Cardiac muscle cell (in vitro differentiated cells and primary cell): ENCODE measurements at regions not wholly inside any gene's neighbourhood (a gene's known extent, or its start where the extent isn't known, plus 50 kb on each side); places are given as distances from the start of the nearest gene placed in this dataset.

Experiments
- DNase-seq, 2 donors: peaks; one replicate each; pipeline versions ENCODE4 v3.0.0 to v3.0.0-alpha.2; 2010 to 2017; ENCODE audit warnings: low read depth in 1 of 2, low spot score in 1 of 2
- H3K27ac ChIP-seq: fragments of 200-600 bp; sonication (generic); 2 replicates; pipeline ENCODE4 v1.5.1; 2016
- H3K27me3 ChIP-seq: fragments of 200-600 bp; sonication (generic); 2 replicates; pipeline ENCODE4 v1.6.0; 2016; ENCODE audit warnings: control low read depth
- H3K36me3 ChIP-seq: fragments of 200-600 bp; sonication (generic); 2 replicates; pipeline ENCODE4 v1.5.1; 2016; ENCODE audit warnings: control low read depth
- H3K4me1 ChIP-seq: fragments of 200-600 bp; sonication (generic); 2 replicates; pipeline ENCODE4 v1.8.1; 2017; ENCODE audit warnings: low read depth, mild to moderate bottlenecking, mixed run types
- H3K4me3 ChIP-seq: fragments of 200-600 bp; sonication (generic); 2 replicates; pipeline ENCODE4 v1.5.1; 2016; ENCODE audit warnings: mild to moderate bottlenecking
- H3K9me3 ChIP-seq: fragments of 200-600 bp; sonication (generic); 2 replicates; pipeline ENCODE4 v1.5.1; 2017; ENCODE audit warnings: low read depth, mild to moderate bottlenecking, control low read depth
- TF ChIP-seq, protein P1 (sequence below): IDR thresholded peaks from 2 replicates; pipeline ENCODE4 v1.5.1; 2012; ENCODE audit warnings: low read depth, mild to moderate bottlenecking, low read length

DNA sequence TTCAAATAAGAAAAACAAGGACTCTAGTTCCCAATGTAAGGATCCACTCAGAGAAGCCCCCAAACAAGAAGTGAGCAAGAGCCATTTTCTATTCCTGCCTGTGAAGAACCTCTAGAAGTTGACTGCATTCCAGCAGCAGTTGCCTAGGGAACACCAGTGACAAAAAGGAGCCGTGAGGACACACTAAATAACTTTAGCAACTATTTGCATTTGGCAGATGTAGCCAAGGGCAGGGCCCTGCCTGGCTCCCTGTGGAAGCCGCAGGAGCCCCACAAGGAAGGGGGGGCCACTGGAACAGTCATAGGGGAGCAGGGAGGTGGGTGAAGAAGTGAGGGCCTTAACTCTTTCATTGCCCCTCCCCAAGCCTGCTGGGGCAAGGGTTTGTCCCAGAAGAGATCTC lies 470.2 kb upstream of the PROK2 start:
- no peaks in the 10 kb centered on the region for H3K27me3 ChIP-seq
- H3K9me3 ChIP-seq: no peaks in the 10 kb centered on the region
- no peaks in the 10 kb centered on the region for H3K36me3 ChIP-seq
- TF ChIP-seq, protein P1, sequence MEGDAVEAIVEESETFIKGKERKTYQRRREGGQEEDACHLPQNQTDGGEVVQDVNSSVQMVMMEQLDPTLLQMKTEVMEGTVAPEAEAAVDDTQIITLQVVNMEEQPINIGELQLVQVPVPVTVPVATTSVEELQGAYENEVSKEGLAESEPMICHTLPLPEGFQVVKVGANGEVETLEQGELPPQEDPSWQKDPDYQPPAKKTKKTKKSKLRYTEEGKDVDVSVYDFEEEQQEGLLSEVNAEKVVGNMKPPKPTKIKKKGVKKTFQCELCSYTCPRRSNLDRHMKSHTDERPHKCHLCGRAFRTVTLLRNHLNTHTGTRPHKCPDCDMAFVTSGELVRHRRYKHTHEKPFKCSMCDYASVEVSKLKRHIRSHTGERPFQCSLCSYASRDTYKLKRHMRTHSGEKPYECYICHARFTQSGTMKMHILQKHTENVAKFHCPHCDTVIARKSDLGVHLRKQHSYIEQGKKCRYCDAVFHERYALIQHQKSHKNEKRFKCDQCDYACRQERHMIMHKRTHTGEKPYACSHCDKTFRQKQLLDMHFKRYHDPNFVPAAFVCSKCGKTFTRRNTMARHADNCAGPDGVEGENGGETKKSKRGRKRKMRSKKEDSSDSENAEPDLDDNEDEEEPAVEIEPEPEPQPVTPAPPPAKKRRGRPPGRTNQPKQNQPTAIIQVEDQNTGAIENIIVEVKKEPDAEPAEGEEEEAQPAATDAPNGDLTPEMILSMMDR: no peak
- peak overlapping the region; percentile 89 for H3K27ac ChIP-seq
- peak; percentile 55 to 72 for DNase-seq
- H3K4me3 ChIP-seq: no peak overlapping the region
- H3K4me1 ChIP-seq: peaks cover 45% of the 10 kb centered on the region

DNA sequence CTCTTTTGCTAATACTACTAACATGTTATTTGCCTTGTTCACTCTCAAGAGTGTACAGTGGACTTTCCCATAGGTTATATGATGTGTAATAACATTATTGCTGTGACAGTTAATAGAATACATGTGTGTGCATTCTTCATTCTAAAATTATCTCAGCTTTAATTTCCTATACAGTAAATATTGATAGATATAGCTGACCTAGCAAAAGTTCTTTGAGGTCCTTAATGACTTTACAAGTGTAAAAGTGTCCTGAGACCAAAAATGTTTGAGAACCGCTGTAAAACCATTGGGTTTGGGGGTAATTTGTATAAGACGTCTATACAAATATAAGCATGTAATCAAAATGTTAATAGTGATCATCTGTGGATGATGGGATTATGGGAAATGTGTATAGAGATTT lies 469.5 kb upstream of the PROK2 start:
- no peak for DNase-seq
- H3K4me1 ChIP-seq: peaks cover 45% of the 10 kb centered on the region
- peak overlapping the region; percentile 89 for H3K27ac ChIP-seq
- H3K36me3 ChIP-seq: no peaks in the 10 kb centered on the region
- no peak overlapping the region for H3K4me3 ChIP-seq
- H3K27me3 ChIP-seq: no peaks in the 10 kb centered on the region
- TF ChIP-seq, protein P1: no peak
- no peaks in the 10 kb centered on the region for H3K9me3 ChIP-seq

DNA sequence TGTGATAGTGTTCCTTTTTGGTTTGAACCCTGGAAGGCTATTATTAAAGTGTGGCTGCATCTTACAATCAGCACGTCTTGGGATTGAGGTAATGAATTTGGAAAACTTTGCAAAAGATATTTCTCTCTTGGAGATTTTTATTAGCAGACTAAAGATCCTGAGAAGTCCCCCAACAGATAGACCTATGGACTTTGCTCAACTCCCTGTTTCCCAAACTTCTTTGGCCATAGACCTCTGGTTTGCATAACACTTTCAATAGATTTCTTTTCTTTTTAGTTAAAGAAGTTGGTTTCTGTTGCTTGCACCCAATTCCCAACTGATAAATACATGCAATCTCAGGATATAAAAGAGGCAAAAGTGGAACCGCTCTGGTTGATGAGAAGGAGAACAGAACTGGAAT lies 465.8 kb upstream of the PROK2 start:
- DNase-seq: no peak
- no peaks in the 10 kb centered on the region for H3K36me3 ChIP-seq
- TF ChIP-seq, protein P1: no peak

DNA sequence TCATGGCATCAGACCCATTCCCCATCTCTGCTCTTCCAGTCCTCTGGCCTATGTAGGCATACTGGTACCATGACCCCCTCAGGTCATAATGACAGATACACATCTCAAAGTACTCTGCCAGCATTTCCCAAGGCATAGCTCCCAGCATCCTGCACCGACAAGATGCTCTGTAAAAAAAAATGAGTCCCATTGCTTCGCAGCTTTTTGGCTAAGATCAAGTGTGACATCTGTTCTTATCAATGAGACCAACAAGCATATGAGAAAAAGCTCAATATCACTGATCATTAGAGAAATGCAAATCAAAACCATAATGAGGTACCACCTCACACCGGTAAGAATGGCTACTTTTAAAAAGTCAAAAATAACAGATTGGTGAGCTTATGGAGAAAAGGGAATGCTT lies 463.9 kb upstream of the PROK2 start:
- Histone ChIP-seq H3K4me1 (no peaks in the 10 kb centered on the region), H3K9me3 (no peaks in the 10 kb centered on the region), H3K36me3 (no peaks in the 10 kb centered on the region), H3K27me3 (no peaks in the 10 kb centered on the region), H3K27ac (no peak overlapping the region), H3K4me3 (no peak overlapping the region)
- DNase-seq: no peak
- TF ChIP-seq, protein P1: no peak

More for the DNA sequence above, 465.8 kb upstream of the PROK2 start:
- no peaks in the 10 kb centered on the region for H3K27me3 ChIP-seq
- no peaks in the 10 kb centered on the region for H3K9me3 ChIP-seq
- no peak overlapping the region for H3K27ac ChIP-seq
- no peak overlapping the region for H3K4me3 ChIP-seq
- peaks cover 18% of the 10 kb centered on the region for H3K4me1 ChIP-seq

DNA sequence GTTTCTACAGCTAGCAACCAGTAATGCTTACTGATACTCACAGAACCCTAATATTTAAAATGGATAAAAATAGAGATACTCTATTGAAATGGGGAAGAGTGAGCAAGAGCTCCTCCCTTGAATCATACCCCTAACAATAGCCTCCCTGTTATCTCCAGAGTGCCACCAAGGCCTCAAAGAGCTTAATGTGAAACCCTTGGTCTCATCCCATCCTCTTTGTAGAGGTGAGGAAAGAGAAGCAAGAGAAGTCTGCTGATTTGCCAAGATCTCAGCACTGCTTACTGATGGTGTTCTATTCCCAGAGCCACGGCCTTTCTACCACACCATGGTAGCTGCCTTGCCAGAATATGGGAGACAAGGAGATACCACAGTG lies 463.4 kb upstream of the PROK2 start:
- no peak for DNase-seq
- Histone ChIP-seq H3K9me3 (no peaks in the 10 kb centered on the region), H3K36me3 (no peaks in the 10 kb centered on the region), H3K27me3 (no peaks in the 10 kb centered on the region), H3K4me3 (no peak overlapping the region), H3K27ac (no peak overlapping the region), H3K4me1 (no peaks in the 10 kb centered on the region)
- TF ChIP-seq, protein P1: no peak
